Epithelial cell of prostate (primary cell): ENCODE measurements at regions not wholly inside any gene's neighbourhood (a gene's known extent, or its start where the extent isn't known, plus 50 kb on each side); places are given as distances from the start of the nearest gene placed in this dataset.
A peak's percentile ranks its signal among the peaks of the same experiment; 100 is the strongest.
"Not testable (repeated sequence)": the region's sequence is repeated elsewhere in the genome, so short reads cannot be mapped to it uniquely, and the experiment has no call there.

Experiments used
- DNase-seq: peaks from one replicate; pipeline ENCODE4 v3.0.0-alpha.2; 2011; ENCODE audit warnings: low read depth, low spot score
- H3K27ac ChIP-seq: fragments of 450-650 bp; 2 replicates; pipeline ENCODE4 v1.5.1; 2017; ENCODE audit warnings: mild to moderate bottlenecking

- DNase-seq, result no peak
- no peak overlapping the region for H3K27ac ChIP-seq
Measured at GRCh38 chrX:25805744-25806143, 332.4 kb upstream of the MAGEB18 start.

GRCh38 chrX:25807022-25807421 is 331.1 kb upstream of the MAGEB18 start:
- DNase-seq, result no peak
- H3K27ac ChIP-seq, result no peak overlapping the region

GRCh38 chrX:25810202-25810601 is 327.9 kb upstream of the MAGEB18 start:
- no peak overlapping the region for H3K27ac ChIP-seq
- no peak for DNase-seq

- H3K27ac ChIP-seq, result no peak overlapping the region
- DNase-seq, result no peak
Measured at GRCh38 chrX:25819879-25820278, 318.3 kb upstream of the MAGEB18 start.

GRCh38 chrX:25851141-25851540 is 287.0 kb upstream of the MAGEB18 start:
- DNase-seq, result no peak
- H3K27ac ChIP-seq, result no peak overlapping the region

- DNase-seq, result no peak
- no peak overlapping the region for H3K27ac ChIP-seq
Measured at GRCh38 chrX:25853002-25853479, 285.1 kb upstream of the MAGEB18 start.

- no peak overlapping the region for H3K27ac ChIP-seq
- no peak for DNase-seq
Measured at GRCh38 chrX:25858273-25858880, 279.8 kb upstream of the MAGEB18 start.

GRCh38 chrX:25860322-25860721 is 277.8 kb upstream of the MAGEB18 start:
- no peak for DNase-seq
- H3K27ac ChIP-seq, result no peak overlapping the region

- H3K27ac ChIP-seq, result no peak overlapping the region
- DNase-seq, result no peak
Measured at GRCh38 chrX:25869761-25870160, 268.4 kb upstream of the MAGEB18 start.

- no peak for DNase-seq
Measured at GRCh38 chrX:25872786-25873185, 265.4 kb upstream of the MAGEB18 start.

GRCh38 chrX:25873196-25873595 is 264.9 kb upstream of the MAGEB18 start:
- peak overlapping the region; percentile 50 for H3K27ac ChIP-seq
- DNase-seq, result peak; percentile 22

More at GRCh38 chrX:25872786-25873185, 265.4 kb upstream of the MAGEB18 start:
- peak overlapping the region; percentile 50 for H3K27ac ChIP-seq

- H3K27ac ChIP-seq, result no peak overlapping the region
- no peak for DNase-seq
Measured at GRCh38 chrX:25878806-25879205, 259.3 kb upstream of the MAGEB18 start.

GRCh38 chrX:25882503-25882902 is 255.6 kb upstream of the MAGEB18 start:
- not testable (repeated sequence) for H3K27ac ChIP-seq, DNase-seq

- DNase-seq, result no peak
- no peak overlapping the region for H3K27ac ChIP-seq
Measured at GRCh38 chrX:25897758-25898157, 240.4 kb upstream of the MAGEB18 start.

GRCh38 chrX:25905728-25906127 is 232.4 kb upstream of the MAGEB18 start:
- DNase-seq, H3K27ac ChIP-seq: not testable (repeated sequence)

GRCh38 chrX:25925946-25926345 is 212.2 kb upstream of the MAGEB18 start:
- no peak for DNase-seq
- H3K27ac ChIP-seq, result no peak overlapping the region

GRCh38 chrX:25928316-25928715 is 209.8 kb upstream of the MAGEB18 start:
- no peak overlapping the region for H3K27ac ChIP-seq
- no peak for DNase-seq

- peak overlapping the region; percentile 68 for H3K27ac ChIP-seq
- DNase-seq, result peak; percentile 5
Measured at GRCh38 chrX:25941087-25941486, 197.1 kb upstream of the MAGEB18 start.

GRCh38 chrX:25941559-25942250 is 196.4 kb upstream of the MAGEB18 start:
- DNase-seq, result no peak
- peak overlapping the region; percentile 68 for H3K27ac ChIP-seq

- no peak for DNase-seq
- no peak overlapping the region for H3K27ac ChIP-seq
Measured at GRCh38 chrX:25968920-25969319, 169.2 kb upstream of the MAGEB18 start.

- DNase-seq, result no peak
- H3K27ac ChIP-seq, result no peak overlapping the region
Measured at GRCh38 chrX:25976683-25977310, 161.3 kb upstream of the MAGEB18 start.
